ENCODE measurements at regions not wholly inside any gene's neighbourhood (a gene's known extent, or its start where the extent isn't known, plus 50 kb on each side); places are given as distances from the start of the nearest gene placed in this dataset.

DNA sequence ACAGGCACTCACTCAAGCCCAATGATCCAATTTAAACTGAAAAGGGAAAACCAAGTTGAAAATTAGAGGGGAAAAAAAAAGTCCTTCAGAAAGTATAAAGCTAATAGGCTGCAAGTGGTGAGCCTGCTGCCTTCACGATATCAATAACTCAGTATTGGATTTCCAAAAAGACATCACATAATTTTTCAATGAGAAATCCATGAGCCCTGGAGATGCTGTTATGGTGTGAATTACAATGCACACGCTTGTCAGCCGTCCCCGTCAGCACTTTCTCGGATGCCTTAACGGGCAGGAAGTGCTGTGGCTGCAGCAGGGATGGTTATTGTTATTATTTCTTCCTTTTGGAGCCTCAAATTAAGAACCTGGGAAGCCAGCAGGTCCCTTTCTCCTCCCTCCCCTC, 138.5 kb downstream of the DHX35 start:
- CTCF ChIA-PET = interaction anchor here (0.8 kb wide), 1 partner anchor 20 kb away, joined by 4 read pairs; no protein-coding TSS in a partner anchor
- TF ChIP-seq, protein P1, sequence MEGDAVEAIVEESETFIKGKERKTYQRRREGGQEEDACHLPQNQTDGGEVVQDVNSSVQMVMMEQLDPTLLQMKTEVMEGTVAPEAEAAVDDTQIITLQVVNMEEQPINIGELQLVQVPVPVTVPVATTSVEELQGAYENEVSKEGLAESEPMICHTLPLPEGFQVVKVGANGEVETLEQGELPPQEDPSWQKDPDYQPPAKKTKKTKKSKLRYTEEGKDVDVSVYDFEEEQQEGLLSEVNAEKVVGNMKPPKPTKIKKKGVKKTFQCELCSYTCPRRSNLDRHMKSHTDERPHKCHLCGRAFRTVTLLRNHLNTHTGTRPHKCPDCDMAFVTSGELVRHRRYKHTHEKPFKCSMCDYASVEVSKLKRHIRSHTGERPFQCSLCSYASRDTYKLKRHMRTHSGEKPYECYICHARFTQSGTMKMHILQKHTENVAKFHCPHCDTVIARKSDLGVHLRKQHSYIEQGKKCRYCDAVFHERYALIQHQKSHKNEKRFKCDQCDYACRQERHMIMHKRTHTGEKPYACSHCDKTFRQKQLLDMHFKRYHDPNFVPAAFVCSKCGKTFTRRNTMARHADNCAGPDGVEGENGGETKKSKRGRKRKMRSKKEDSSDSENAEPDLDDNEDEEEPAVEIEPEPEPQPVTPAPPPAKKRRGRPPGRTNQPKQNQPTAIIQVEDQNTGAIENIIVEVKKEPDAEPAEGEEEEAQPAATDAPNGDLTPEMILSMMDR (IDR thresholded peaks at IDR 0.05; ENCODE audit: insufficient read depth, low read length, missing control alignments) = no peak

DNA sequence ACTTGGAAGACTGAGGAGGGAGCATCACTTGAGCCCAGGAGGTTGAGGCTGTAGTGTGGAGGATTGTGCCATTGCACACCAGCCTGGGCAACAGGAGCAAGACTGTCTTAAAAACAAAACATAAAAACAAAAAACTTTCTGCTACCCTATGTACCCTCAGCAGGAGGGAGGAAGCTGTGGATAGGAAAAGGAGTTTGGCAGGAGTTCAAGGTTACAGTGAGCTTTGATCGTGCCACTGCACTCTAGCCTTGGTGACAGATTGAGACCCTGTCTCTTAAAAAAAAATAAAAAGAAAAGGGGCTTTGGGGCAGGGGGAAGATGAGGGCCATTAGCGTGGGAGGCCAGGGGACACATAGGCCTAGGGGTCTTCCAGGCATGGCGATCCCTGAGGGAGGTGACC, 135.7 kb downstream of the DHX35 start:
- no peak overlapping the region for H3K4me3 ChIP-seq (ENCODE audit: low read depth, low read length)
- TF ChIP-seq, protein P1 (IDR thresholded peaks at IDR 0.05; ENCODE audit: insufficient read depth, low read length, missing control alignments) = no peak
- POLR2A ChIA-PET = no interaction called here
- DNase-seq (ENCODE audit: low read depth, low spot score) = no peak
- CTCF ChIA-PET = interaction anchor here (1.5 to 1.7 kb wide), 2 partner anchors 17 to 48 kb away, joined by 4 to 5 read pairs; no protein-coding TSS in a partner anchor

More for the DNA sequence above, 138.5 kb downstream of the DHX35 start:
- POLR2A ChIA-PET = no interaction called here
- DNase-seq (ENCODE audit: low read depth, low spot score) = no peak
- H3K4me3 ChIP-seq (ENCODE audit: low read depth, low read length) = no peak overlapping the region

DNA sequence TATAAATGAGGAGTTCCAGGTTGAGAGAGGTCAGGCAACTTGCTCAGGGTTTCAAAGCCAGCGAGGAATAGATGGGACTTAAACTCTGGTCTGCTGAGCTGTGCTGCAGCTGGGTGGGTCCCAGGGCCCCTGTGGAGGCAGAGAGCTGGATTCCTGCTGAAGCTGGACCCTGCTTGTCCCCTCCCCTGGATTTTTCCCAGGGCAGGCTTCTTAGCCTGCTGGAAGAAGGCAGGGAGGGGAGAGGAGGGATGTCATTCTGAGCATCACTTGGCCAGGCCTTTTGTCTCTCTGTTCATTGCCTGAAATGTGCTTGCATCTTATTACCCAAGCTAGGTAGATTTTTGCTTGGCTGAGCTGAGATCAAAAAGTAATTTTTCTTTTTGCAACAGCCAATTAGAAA, 133.7 kb downstream of the DHX35 start:
- ChIA-PET CTCF (interaction anchor here (0.9 kb wide), 1 partner anchor 15 kb away, joined by 5 read pairs; no protein-coding TSS in a partner anchor), POLR2A (no interaction called here)

DNA sequence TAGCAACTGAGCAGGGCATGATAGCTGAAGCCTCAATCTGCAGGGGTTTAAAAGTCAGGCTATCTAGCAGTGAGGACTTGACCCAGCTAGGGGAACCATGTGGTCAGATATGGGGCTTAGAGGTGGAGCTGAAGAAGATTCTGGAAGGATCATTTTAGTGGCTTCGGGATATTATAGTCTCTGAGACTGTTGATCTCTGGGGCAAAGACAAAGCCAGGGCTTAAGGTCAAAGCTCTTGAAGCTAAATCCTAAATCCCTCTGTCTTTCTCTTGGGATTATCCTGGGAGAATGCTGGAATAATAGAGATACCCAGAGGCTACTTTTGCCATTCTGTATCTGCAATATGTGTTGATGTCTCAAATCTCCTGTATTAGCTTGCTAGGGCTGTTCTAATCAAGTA, 132.2 kb downstream of the DHX35 start:
- H3K4me3 ChIP-seq (ENCODE audit: low read depth, low read length) = no peak overlapping the region
- TF ChIP-seq, protein P1 (IDR thresholded peaks at IDR 0.05; ENCODE audit: insufficient read depth, low read length, missing control alignments) = no peak
- ChIA-PET POLR2A (no interaction called here), CTCF (interaction anchor here (1.3 kb wide), 1 partner anchor 44 kb away, joined by 5 read pairs; no protein-coding TSS in a partner anchor)
- DNase-seq (ENCODE audit: low read depth, low spot score) = no peak

More for the DNA sequence above, 133.7 kb downstream of the DHX35 start:
- TF ChIP-seq, protein P1 (IDR thresholded peaks at IDR 0.05; ENCODE audit: insufficient read depth, low read length, missing control alignments) = no peak
- no peak overlapping the region for H3K4me3 ChIP-seq (ENCODE audit: low read depth, low read length)
- no peak for DNase-seq (ENCODE audit: low read depth, low spot score)

DNA sequence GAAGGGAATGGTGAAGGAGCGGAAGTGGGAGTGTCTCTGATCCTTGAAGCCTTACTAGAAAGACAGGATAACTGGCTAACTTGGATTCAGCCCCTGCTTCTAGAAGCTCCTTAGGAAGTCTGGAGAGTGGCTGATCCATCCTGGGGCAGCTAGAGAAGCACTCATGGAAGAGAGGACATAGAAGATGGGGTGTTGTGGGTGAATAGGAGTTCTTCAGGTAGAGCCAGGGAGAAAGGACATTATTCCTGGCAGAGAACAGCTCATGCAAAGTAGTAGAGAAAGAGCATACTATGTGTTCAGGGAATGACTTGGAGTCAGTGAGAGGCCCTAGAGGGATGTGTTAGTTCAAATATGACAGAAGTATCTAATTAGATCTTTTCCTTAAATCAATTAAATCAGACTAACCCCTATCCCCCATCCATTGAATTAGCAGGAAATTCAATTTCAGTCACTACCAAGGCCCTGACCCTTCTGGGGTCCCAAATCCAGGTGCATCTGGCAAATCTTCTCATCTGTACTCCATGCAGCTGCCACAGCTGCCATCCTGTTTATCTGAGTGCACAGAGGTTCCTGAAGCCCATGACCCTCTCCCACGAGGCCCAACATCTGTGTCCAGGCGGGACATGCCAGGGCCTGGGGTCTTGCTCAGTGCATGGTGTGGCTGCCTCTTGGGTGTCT, 130.7 kb downstream of the DHX35 start:
- ChIA-PET CTCF (interaction anchor here (1.3 to 29.8 kb wide), 3 partner anchors 11 to 41 kb away, joined by 4 to 683 read pairs (median 10); no protein-coding TSS in a partner anchor), POLR2A (no interaction called here)
- TF ChIP-seq, protein P1 (IDR thresholded peaks at IDR 0.05; ENCODE audit: insufficient read depth, low read length, missing control alignments) = no peak
- H3K4me3 ChIP-seq (ENCODE audit: low read depth, low read length) = no peak overlapping the region
- DNase-seq (ENCODE audit: low read depth, low spot score) = no peak

DNA sequence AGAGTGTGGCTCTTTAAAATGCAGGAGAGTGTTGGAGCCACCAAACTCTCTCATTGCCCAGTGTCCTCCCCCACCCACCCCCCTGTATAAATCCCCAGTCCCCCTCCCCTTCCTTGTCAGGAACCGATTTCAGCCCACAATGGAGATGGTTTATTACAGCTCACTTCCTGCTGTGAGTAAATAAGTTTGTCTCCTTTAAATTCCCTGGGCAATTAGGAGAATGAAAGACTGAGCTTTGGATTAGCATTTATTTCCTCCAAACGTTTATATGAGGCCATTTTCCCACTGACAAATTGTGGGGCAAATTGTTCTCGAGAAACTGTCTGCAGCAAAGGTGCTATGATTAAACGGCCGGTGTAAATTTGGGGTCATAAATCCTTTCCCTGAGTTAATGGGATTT, 128.8 kb downstream of the DHX35 start:
- POLR2A ChIA-PET = no interaction called here
- TF ChIP-seq, protein P1 (IDR thresholded peaks at IDR 0.05; ENCODE audit: insufficient read depth, low read length, missing control alignments) = no peak
- CTCF ChIA-PET = interaction anchor here (1.1 to 29.8 kb wide), 3 partner anchors 9 to 39 kb away, joined by 3 to 683 read pairs (median 10); no protein-coding TSS in a partner anchor
- DNase-seq (ENCODE audit: low read depth, low spot score) = no peak
- H3K4me3 ChIP-seq (ENCODE audit: low read depth, low read length) = no peak overlapping the region

All from AG04449 (cell line).